HL-60 (cell line): ENCODE measurements at regions not wholly inside any gene's neighbourhood (a gene's known extent, or its start where the extent isn't known, plus 50 kb on each side); places are given as distances from the start of the nearest gene placed in this dataset.

Experiments
- DNase-seq, 2 experiments: peaks; one replicate each; pipeline ENCODE4 v3.0.0-alpha.2; 2010 to 2020; ENCODE audit warnings: low read depth in 1 of 2, low spot score in 1 of 2
- H3K27ac ChIP-seq: fragments of 250-450 bp; sonication (Bioruptor Pico); replicated peaks from 2 replicates; pipeline ENCODE4 v1.5.1; 2020; ENCODE audit warnings: mild to moderate bottlenecking, moderate library complexity
- H3K27me3 ChIP-seq: fragments of 250-450 bp; sonication (Bioruptor Pico); 2 replicates; pipeline ENCODE4 v1.5.1; 2021; ENCODE audit warnings: mild to moderate bottlenecking, moderate library complexity; ENCODE audit not compliant: insufficient read depth, poor library complexity, severe bottlenecking
- H3K4me3 ChIP-seq: replicated peaks from 2 replicates; pipeline ENCODE4 v1.5.1; 2011; ENCODE audit warnings: mild to moderate bottlenecking, control low read depth, low read length; ENCODE audit not compliant: insufficient read depth
- CTCF ChIP-seq: IDR thresholded peaks from one replicate; pipeline ENCODE4 v1.5.1; 2011; ENCODE audit warnings: low read length, control low read depth, inconsistent platforms; ENCODE audit not compliant: insufficient read depth
- GABPA ChIP-seq: IDR thresholded peaks from 2 replicates; pipeline ENCODE4 v1.6.1; 2012; ENCODE audit warnings: low read depth
- POLR2AphosphoS5 ChIP-seq: IDR thresholded peaks from 2 replicates; pipeline ENCODE4 v1.6.1; 2012; ENCODE audit warnings: low read depth
- REST ChIP-seq: IDR thresholded peaks from 2 replicates; pipeline ENCODE4 v1.6.1; 2012; ENCODE audit warnings: low read depth; ENCODE audit not compliant: insufficient replicate concordance
- SPI1 ChIP-seq: IDR thresholded peaks from 2 replicates; pipeline ENCODE4 v1.6.1; 2012; ENCODE audit warnings: low read depth, mild to moderate bottlenecking, borderline replicate concordance

GRCh38 chr6:141914646-141915045 is 218.1 kb upstream of the GJE1 start:
- no peak for DNase-seq
- no peak overlapping the region for H3K27ac ChIP-seq
- H3K4me3 ChIP-seq, result no peak overlapping the region
- TF ChIP-seq CTCF (no peak), POLR2AphosphoS5 (no peak), SPI1 (no peak), GABPA (no peak), REST (no peak)
- no peaks in the 10 kb centered on the region for H3K27me3 ChIP-seq

GRCh38 chr6:141906569-141907080 is 226.1 kb upstream of the GJE1 start:
- Histone ChIP-seq H3K27me3 (no peaks in the 10 kb centered on the region), H3K27ac (no peak overlapping the region), H3K4me3 (no peak overlapping the region)
- TF ChIP-seq GABPA, result no peak
- no peak for TF ChIP-seq POLR2AphosphoS5
- no peak for TF ChIP-seq CTCF
- TF ChIP-seq REST, result no peak
- no peak for TF ChIP-seq SPI1
- no peak for DNase-seq

- no peak overlapping the region for H3K27ac ChIP-seq
- H3K4me3 ChIP-seq, result no peak overlapping the region
- DNase-seq, result no peak
- no peaks in the 10 kb centered on the region for H3K27me3 ChIP-seq
- TF ChIP-seq CTCF (no peak), REST (peak; percentile 78)
Measured at GRCh38 chr6:141890661-141891060, 242.1 kb upstream of the GJE1 start.
